ENCODE measurements at regions not wholly inside any gene's neighbourhood (a gene's known extent, or its start where the extent isn't known, plus 50 kb on each side); places are given as distances from the start of the nearest gene placed in this dataset.
"Not testable (repeated sequence)": the region's sequence is repeated elsewhere in the genome, so short reads cannot be mapped to it uniquely, and the experiment has no call there.

DNA sequence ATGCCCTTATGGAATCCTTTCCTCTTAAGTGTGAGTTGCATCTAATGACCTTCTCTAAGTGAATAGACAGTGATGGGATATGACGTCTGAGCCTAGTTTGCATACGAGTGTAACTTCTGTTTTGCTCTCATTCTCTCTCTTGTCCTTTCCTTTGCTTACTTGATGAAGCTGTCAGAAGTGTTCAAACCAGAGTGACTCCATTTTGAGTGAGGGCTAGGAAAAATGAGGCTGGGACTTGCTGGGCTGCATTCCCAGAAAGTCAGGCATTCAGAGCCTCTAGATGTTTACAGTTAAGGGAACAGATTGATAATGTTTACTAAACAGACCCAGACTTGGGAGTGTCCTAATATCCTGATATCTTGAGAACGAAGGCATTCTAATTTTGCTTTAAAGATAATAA, 311.2 kb upstream of the SOX4 start:
- not testable (repeated sequence) for DNase-seq (ENCODE audit: extremely low read depth, insufficient read length); H3K36me3 ChIP-seq (ENCODE audit: control insufficient read depth, insufficient read depth, low read length); H3K4me3 ChIP-seq (replicated peaks; ENCODE audit: low read depth, low read length); H3K27me3 ChIP-seq (replicated peaks; ENCODE audit: control insufficient read depth, insufficient read depth, low read length)

DNA sequence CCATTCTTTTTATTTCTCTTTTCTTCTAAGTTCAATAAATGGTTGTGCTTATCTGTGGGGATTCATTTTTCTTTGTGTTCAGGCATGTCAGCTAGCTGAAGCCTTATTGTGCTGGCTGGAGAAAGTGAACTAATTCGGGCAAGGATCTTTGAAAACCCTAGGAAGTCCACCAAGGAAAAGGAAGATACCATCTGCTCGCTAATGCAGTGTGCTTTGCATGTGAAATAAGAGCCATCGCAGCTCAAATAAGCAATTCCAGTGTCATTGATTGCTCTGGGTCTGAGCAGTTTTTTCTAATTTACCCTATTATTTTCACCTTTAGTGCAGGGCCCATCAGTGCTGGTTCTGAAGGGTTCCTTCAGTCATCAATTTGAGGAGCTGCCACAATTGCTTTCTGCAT, 309.4 kb upstream of the SOX4 start:
- TF ChIP-seq, protein P1, sequence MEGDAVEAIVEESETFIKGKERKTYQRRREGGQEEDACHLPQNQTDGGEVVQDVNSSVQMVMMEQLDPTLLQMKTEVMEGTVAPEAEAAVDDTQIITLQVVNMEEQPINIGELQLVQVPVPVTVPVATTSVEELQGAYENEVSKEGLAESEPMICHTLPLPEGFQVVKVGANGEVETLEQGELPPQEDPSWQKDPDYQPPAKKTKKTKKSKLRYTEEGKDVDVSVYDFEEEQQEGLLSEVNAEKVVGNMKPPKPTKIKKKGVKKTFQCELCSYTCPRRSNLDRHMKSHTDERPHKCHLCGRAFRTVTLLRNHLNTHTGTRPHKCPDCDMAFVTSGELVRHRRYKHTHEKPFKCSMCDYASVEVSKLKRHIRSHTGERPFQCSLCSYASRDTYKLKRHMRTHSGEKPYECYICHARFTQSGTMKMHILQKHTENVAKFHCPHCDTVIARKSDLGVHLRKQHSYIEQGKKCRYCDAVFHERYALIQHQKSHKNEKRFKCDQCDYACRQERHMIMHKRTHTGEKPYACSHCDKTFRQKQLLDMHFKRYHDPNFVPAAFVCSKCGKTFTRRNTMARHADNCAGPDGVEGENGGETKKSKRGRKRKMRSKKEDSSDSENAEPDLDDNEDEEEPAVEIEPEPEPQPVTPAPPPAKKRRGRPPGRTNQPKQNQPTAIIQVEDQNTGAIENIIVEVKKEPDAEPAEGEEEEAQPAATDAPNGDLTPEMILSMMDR (IDR thresholded peaks at IDR 0.05; ENCODE audit: insufficient read depth, low read length, poor library complexity, severe bottlenecking), result no peak
- no peak overlapping the region for H3K4me3 ChIP-seq (replicated peaks; ENCODE audit: low read depth, low read length)
- no peak for DNase-seq (ENCODE audit: extremely low read depth, insufficient read length)
- no peaks in the 10 kb centered on the region for H3K27me3 ChIP-seq (replicated peaks; ENCODE audit: control insufficient read depth, insufficient read depth, low read length)
- H3K36me3 ChIP-seq (ENCODE audit: control insufficient read depth, insufficient read depth, low read length), result no peaks in the 10 kb centered on the region

DNA sequence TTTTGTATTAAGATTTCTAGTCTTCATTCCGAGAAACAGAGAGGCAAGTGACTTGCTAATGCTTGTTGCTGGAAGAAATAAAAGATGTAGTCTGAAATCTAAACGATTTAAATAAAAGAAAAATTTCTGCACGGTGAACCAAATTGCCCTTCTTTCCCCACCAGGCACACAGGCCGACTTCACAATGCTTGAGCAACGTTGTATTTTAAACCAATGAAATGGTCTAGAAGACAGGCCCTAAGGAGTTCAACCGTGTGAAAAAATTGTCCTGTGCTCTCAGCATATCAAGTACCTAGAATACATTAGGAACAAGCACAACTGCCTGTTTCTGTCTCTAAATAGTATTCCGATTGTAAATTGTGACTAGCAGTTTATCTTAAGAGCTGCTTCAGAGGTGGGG, 308.8 kb upstream of the SOX4 start:
- DNase-seq (ENCODE audit: extremely low read depth, insufficient read length), result no peak
- H3K36me3 ChIP-seq (ENCODE audit: control insufficient read depth, insufficient read depth, low read length), result no peaks in the 10 kb centered on the region
- H3K4me3 ChIP-seq (replicated peaks; ENCODE audit: low read depth, low read length), result no peak overlapping the region
- no peaks in the 10 kb centered on the region for H3K27me3 ChIP-seq (replicated peaks; ENCODE audit: control insufficient read depth, insufficient read depth, low read length)
- TF ChIP-seq, protein P1 (IDR thresholded peaks at IDR 0.05; ENCODE audit: insufficient read depth, low read length, poor library complexity, severe bottlenecking), result no peak

DNA sequence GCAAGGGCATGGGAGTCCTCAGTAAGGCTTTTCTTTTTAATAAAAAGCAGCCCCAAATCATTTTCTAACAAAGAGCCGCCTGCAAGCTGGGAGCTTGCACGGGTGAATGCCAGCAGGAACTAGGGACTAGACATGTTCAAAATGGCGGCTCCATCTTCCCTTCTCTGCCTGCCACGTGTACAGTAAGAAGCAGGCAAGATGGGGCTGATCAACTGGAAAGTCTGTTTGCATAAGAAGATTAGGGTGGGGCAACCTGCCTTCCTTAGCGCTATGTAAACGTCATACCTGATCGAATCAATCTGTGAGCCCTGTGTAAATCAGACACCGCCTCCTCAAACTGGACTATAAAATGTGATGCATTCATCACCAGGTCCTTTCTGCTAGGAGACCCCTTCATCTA, 299.4 kb upstream of the SOX4 start:
- DNase-seq (ENCODE audit: extremely low read depth, insufficient read length), result no peak
- Histone ChIP-seq H3K36me3 (ENCODE audit: control insufficient read depth, insufficient read depth, low read length) (no peaks in the 10 kb centered on the region), H3K4me3 (replicated peaks; ENCODE audit: low read depth, low read length) (no peak overlapping the region), H3K27me3 (replicated peaks; ENCODE audit: control insufficient read depth, insufficient read depth, low read length) (no peaks in the 10 kb centered on the region)
- TF ChIP-seq, protein P1 (IDR thresholded peaks at IDR 0.05; ENCODE audit: insufficient read depth, low read length, poor library complexity, severe bottlenecking), result no peak

DNA sequence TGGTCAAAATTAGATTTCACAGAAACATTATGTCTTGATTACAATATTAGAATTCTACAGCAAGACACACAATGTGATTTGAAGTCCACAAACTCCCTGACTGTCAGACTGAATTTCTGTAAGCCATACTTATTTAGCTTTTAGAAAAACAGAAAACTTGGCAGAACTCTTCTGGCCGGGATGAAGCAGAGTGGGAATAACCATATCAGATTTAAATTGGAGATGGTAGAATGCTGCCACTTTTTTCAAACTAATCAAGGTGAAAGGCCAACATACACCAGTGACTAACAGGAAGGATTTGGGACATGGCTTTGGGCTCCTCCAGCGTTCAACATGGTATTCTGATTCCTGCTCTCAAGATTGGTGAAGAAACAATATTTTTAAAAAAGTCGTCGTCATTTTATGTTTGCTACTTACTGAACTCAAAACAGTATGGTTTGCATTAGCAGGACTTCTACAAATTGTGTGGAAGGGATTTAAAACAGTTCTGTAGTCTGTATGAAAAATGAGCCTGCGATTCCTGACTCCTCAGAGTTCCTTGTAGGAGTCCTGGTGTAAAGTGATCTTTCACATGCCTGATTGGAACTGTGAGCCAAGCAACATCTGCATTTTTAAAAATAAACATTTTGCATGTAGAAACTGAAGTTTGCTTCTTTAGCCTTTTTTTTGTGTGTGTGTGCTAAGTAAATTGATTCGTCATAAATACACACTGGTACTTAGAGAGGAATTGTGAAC, 297.9 kb upstream of the SOX4 start:
- no peak overlapping the region for H3K4me3 ChIP-seq (replicated peaks; ENCODE audit: low read depth, low read length)
- no peaks in the 10 kb centered on the region for H3K27me3 ChIP-seq (replicated peaks; ENCODE audit: control insufficient read depth, insufficient read depth, low read length)
- H3K36me3 ChIP-seq (ENCODE audit: control insufficient read depth, insufficient read depth, low read length), result no peaks in the 10 kb centered on the region
- TF ChIP-seq, protein P1 (IDR thresholded peaks at IDR 0.05; ENCODE audit: insufficient read depth, low read length, poor library complexity, severe bottlenecking), result no peak
- DNase-seq (ENCODE audit: extremely low read depth, insufficient read length), result no peak

DNA sequence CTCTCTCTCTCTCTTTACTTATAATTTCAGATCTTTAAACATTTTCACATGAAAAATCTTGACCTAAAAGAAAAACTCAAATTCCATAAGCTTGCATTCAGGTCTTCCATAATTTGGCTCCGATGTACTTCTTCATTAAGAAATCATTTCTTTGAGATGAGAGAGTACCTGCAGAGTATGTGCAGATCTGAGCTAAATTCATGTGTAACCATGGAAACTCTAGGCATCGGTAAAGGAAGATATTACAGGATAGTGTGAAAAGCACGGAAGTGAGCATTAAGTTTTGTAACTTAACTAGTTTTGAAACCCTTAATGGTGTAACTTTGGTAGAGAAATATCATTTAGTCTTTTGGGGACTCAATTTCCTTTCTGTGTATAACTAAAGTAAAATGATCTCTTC, 295.9 kb upstream of the SOX4 start:
- H3K27me3 ChIP-seq (replicated peaks; ENCODE audit: control insufficient read depth, insufficient read depth, low read length), result no peaks in the 10 kb centered on the region
- TF ChIP-seq, protein P1 (IDR thresholded peaks at IDR 0.05; ENCODE audit: insufficient read depth, low read length, poor library complexity, severe bottlenecking), result no peak
- H3K4me3 ChIP-seq (replicated peaks; ENCODE audit: low read depth, low read length), result no peak overlapping the region
- no peak for DNase-seq (ENCODE audit: extremely low read depth, insufficient read length)
- no peaks in the 10 kb centered on the region for H3K36me3 ChIP-seq (ENCODE audit: control insufficient read depth, insufficient read depth, low read length)
